NCI-H1048 (cell line): ENCODE measurements at regions not wholly inside any gene's neighbourhood (a gene's known extent, or its start where the extent isn't known, plus 50 kb on each side); places are given as distances from the start of the nearest gene placed in this dataset.
"Not testable (repeated sequence)": the region's sequence is repeated elsewhere in the genome, so short reads cannot be mapped to it uniquely, and the experiment has no call there.

Source experiments
- DNase-seq: peaks from one replicate; lab custom pipeline; 2025; lab: John Stamatoyannopoulos, UW

DNA sequence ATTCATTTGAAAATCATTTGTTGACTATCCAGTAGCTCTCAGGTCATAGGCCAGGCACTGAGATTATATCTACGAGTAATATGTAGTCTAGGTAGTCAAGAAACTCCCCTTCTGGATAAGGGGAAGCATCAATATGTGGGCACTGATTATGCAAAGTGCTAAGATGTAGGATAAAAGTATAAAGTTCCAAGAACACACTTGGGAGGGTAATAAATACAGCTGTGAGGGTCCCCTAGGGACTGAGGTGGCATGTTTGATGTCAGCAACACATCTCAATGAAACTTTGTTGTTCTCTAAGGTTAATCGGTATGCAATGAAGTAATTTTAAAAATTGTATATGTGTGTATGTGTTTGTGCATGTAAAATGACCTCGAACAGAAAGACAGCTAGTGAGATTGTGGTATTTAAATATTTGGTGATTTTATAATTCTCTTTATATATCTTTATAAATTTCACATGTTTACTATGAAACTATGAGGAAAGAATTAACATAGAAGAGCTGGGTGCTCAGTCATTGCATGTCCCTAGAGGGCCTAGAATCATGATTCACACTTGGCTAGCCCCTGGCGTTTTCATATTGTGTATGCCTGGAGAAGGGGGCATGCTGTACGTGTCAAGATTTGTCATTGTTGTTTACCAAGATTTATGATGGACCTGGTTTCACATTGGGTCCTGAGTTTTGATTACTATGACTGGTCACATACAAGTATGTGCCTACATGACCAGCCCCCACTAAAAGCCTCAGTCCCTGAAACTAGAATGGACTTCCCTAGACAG, 140.1 kb upstream of the DUSP10 start:
- no peak for DNase-seq

DNA sequence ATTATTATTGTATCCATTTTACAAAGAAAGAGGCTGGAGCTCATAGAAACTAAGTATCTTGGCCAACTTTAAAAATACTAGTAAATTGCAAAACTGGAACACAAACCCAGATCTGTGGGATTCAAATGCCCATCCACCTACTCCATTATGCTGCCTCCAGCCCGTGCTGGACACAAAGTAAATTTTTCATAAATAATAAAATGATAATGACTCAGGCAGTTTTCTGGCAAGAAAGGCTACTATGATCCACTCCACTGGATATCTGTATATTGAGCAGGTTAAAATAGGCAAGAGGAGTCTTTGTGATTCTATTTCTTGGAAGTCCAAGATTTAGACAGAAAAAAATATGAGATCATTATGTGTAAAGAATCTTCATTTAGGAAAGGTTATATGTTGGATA, 138.3 kb upstream of the DUSP10 start:
- DNase-seq, result no peak

DNA sequence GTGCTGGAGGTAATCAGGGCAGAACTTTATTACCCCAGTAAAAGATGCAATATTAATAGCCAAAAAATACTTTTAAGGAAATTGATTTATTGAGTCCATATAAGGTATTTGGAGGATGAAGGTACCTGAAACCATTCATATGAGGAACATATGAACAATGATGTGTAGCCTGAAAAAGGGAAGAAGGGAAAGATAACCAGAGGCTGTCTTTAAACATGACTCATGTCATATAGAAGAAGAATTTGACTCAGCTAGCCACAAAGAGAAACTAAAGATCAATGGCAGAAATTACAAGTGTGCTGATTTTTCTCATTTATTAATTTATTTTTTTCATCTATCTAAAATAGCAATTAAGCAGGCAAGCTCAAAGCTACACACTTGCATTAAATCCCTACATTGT, 136.2 kb upstream of the DUSP10 start:
- no peak for DNase-seq

DNA sequence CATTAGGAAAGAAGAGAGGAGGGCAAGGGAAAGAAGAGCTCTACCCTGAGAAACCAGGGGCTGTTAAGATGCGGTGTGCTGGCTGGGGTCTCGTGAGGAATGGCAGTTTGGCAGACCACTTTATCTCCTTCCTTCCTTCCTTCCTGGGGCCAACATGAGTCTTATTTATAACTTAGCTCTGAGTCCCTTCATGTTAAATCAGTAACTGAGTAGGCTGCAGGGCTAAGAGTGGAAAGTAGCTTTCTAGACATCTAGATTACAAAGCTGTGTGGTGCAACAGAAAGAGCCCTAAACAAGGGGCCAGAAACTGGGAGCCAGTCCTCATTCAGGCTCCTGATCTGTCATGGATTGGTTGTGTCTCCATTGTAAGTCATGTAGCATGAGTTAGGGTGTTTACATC, 135.4 kb upstream of the DUSP10 start:
- DNase-seq, result no peak

DNA sequence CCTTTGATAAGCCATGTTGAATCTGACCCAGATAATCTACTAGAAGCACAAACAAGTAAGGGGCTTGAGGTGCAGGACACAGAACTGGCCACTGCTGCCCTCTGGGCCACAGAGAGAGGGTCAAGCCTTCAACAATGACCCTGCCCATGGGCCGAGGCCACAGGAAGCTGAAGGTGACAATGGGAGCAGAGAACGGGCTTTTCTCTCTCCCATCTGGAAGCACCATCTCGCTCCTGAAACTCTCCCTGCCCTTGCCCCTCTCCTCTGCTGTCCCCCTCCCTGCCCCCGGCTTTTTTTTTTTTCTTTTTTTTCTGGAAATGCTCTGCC, 133.1 kb upstream of the DUSP10 start:
- DNase-seq, result no peak

DNA sequence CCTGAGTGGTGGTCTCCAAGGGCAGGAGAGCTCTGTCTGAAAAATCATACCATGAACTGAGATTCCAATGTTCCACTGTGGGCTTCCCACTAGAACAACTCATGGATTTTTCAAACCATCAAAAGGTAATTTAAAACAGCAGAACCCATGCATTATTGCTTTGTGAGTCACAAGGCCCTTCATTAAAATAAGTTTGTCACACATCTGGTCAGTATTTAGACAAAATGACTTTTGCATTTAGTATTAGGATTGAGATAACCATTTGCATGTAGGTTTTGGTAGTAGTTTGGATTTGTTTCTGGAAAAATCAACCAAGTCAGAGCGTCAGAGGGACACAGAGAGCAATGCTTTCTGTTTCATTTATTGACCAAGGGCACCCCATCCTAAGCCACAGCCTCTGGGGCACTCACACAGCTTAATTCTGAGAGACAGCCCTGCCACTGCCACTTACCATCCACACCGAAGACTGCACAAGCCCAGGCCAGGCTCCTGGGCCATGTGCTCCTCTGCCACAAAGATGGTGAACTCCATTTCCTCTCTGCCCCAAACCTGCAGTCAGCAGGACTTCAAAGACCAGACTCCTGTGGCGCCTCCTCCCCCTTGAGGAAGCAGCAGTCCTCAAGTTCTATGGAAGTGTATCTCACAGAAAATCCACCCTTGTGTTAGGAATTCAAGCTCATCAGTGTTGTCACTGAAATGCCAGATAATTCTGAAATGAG, 132.6 kb upstream of the DUSP10 start:
- DNase-seq, result no peak

DNA sequence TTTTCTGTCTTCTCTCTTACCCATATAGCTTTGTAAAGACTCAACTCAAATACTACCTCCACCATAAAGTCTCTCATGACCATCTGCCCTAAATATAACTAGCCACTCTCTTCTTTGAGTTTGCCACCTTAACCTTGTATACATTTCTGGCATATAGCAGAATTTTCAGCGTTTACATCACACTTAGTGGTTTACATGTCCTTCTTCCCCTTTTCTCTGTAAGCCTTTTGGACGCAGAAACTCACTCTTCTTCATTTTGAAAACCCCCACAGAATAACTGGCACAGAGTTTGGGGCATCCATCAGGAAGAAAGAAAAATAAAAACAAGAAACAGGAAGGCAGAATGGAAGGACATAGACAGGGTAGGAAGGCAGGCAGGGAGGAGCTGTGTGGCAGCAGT, 131.8 kb upstream of the DUSP10 start:
- no peak for DNase-seq

DNA sequence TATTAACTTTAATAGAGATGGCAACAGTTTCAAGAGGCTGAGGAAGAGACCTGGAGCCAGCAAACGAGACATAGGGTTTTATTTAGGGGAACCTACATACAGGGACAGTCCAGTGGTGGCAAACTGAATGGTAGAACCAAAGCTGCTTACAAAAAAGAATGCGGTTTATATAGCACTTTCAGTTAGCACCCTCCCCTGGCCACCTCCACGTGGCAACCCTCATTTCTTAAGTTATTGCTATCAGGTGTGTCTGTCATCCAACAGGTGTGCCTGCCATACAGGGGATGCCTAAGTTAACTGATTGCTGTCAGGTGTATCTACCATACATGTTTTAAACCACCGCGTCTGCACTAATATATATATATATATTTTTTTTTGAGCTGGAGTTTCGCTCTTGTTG, 129.2 kb upstream of the DUSP10 start:
- no peak for DNase-seq

DNA sequence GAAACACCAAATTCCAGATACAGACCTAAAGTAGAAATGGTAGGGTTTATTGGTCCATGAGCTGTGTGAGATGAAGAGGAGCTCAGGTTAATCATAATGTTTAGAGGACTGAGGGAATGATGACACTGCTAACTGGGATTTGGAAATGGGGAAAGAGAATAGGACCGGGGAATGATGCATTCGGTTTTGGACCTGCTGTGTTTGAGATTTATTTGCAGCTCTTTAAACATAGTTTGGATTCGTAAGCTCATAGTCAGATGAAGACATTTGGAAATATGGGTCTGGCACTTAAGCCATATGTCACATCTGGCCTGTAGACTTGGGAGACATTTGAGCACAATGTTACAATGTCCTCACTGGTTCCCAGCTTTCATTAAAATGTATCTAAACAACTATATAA, 127.9 kb upstream of the DUSP10 start:
- DNase-seq, result no peak

DNA sequence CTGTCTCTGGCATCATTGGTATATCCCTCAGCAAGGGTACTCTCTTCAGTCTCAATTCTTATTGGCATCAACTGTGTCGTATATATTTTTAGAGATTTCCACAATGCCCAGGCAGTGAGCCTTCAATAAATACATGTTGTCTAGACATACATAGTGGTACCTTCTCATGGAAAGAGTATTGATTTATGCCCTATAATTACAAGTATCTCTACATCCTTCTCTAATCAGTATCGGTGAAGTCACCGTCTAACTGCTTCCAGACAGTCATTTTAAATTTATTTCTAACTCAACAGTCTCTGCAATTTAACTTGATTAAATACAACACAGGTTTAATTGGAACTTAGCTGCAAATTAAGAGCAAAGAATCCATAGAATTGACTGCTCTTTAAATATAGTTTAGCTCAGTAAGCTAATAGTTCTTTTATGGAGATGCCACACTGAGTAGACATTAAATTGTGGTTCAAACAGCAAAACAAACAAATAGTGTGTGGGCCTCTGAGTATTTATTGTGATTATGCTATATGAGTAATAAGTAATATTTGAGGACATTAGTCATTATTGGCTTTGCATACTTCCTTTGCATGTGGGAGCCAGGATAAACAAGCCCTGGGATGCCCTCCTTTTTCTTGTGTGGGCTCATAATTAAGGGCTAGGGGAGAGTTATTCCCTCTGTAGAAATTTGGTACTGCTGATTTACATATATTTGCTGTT, 126.9 kb upstream of the DUSP10 start:
- DNase-seq, result no peak

DNA sequence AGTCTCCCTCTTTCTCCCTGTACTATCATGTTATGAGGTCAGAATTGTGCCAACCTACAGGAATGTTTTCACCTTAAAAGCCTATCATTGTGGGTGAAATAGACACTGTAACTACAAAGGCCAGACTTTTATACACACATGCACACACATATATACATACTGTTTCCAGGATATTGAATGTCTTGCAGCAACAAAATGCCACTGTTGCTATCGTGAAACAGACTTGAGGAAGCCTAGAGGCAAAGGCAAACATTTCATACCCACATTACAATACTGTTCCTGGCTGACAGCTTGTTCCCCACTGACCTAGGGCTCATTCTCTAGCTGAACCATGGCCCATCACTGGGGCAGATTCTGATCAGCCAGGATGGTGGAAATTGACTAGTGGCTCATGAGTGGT, 125.1 kb upstream of the DUSP10 start:
- no peak for DNase-seq

DNA sequence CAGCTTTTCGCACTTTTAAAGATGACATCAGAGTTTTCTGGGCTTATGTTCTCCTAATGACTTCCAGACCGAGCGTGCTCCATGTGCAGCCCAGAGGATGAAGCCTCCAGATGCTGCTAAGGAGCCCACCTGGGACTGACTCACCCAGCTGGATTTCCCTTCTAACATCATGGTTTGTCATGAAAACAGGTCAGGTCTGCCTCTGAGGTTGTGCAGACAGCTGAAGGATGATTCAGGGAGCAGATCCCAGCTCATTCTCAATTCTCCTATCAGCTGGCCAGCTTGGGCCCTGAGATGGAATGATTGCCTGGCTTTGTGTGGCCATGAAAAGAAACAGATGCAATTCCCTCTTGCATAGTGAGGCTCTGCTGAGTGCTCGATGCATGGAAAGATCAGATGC, 123.9 kb upstream of the DUSP10 start:
- DNase-seq, result no peak

DNA sequence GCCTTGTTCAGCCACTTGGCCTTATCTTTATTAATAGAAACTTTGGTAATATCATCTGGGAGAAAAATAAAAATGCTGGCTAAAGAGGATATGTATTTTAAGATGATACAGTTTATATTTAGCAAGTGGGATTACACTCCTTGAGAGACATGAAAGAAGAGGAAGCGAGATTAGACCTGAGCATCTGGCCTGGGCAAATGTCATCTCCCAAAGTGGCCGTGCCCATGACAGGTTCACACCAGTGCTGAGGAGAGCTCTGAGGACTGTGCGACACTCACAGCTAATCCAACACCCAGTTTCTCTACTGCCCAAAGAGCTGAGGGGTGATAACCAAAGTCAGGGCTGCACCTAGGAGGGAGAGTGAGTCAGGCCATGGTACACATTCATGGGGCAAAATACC, 121.7 kb upstream of the DUSP10 start:
- no peak for DNase-seq

DNA sequence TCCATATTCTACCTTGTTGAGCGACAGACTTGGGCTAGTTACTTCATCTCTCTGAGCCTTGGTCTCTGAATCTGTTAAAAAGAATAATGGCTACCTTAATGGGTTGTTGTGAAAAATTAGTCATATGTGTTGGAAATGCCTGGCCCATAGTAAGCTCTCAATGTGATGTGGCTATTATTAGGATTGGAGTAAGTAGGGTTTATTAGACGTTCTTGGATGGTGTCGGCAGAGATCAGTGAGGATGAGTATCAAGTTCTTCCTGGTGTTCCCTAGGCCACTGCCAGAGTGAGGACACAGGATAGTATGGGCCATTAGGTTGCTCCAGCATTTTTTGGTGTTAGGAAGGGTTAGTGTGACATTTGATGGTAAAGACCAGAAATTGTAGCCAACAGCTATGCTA, 121.1 kb upstream of the DUSP10 start:
- no peak for DNase-seq

DNA sequence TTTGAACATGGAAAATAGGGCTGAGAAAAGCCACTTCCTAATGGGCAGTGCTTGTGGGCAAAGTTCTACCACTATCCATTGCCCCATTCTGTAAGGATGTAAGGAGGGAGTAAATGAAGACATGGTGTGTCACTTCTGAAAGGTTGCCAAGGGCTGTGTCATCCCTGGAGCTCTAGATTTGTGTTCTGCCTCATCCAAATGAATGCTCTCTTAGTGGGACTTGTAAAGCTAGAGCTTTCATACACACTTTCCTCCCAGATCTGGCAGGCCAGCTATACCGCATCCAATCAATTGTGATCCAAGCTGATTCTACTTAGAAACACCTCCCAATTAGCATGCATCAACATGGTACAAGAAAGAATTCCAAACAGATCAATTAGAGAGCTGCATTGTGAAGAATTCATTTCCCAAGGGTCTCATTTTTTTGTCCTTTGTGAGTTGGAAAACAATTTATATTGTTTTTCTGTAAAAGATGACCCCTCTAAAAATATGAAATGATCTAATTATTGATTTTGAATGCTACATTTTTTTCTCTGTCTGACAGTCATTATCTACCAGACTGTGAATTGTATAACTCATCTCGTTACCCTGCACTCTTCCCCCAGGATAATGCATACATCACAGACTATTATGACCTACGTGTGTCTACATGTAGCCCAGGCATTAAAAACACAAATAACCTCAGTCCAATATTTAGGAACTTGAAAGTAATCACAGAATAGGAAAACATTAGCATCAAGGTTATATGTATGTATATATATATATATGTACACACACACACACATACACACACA, 117.1 kb upstream of the DUSP10 start:
- no peak for DNase-seq

DNA sequence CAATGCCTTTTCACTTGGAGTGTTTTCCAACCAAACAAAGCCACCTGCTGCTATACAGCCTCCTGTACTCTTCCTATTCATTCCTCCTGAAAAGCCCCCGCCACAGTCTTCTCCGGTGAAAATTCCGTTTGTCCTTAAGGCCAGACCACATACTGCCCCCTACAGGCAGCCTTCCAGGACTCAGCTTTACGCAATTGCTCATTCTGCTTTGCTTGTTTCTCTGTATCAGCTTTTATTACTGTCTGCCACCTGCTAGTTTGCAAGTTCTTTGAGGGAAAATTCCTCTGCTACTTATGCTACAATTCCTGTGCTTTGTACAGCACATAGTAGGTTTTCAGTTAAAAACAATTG, 115.2 kb upstream of the DUSP10 start:
- DNase-seq, result not testable (repeated sequence)

DNA sequence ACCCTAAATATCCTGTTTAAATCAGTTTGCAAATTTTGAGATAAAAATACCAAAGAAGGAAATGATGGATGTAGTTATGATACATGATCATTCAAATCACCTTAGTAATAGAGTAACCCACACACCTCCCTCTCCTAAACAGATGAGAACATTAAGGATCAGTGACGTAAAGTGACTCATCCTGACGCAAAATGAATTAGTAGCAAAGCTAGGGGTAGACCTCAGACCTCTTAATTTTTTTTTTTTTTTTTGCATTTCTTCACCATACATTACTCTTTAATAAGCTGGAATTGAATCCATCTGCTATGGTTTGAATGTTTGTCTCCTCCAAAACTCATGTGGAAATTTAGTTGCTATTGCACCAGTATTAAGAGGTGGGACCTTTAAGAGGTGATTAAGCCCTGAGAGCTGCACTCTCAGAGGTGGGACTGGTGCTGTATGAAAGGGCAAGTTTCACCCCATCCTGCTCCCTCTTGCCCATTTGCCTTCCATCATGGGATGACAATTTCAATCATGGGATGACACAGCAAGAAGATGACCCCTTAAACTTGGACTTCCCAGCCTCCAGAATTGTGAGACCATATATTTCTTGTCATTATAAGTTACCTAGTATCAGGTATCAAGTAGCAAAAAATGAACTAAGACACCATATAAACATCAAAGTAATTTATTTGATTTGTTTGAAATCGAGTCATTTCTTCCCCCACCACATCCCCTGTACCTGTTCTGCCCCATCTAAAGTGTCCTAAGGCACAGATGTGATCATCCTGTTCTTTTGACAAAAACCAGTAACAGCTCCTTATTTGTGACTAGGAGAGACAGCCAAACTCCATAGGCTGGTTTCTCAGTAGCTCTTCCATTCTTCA, 114.6 kb upstream of the DUSP10 start:
- no peak for DNase-seq

DNA sequence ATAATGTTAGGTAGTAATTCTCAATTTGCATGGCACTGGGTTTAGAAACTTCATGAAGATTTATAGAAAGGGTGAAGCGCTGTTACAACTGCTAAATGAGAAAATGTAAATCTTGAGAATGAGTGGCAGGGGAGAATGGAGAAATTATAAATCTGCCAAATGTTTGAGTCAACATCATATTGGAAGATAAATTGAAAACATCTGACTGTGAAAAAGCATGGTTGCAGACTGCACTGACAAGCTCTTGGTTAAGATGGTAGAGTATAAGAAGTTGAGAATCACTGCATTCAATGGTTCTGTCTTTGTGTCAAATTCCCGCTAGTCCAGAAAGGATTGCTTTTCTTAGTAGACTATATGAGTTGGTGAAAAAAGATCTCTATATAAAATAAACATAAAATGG, 113.3 kb upstream of the DUSP10 start:
- no peak for DNase-seq

DNA sequence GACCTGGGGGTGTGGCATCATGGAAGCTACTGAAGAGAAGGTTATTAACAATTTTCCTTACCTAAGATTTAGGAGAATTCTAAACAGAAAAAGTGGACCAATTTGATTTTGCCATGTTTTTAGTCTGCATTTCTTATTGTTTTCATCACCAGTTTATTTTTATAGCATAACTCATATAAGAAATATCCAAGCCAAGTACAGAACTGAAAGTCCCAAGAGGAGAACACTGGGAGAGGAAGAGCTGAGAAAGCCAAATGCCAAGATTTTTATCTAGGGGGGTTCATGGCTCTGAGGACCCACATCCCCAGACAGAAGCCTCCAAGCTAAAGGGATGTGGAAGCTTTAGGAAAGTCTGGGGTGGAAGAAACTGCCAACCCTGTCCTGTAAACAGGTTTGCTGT, 109.4 kb upstream of the DUSP10 start:
- no peak for DNase-seq

DNA sequence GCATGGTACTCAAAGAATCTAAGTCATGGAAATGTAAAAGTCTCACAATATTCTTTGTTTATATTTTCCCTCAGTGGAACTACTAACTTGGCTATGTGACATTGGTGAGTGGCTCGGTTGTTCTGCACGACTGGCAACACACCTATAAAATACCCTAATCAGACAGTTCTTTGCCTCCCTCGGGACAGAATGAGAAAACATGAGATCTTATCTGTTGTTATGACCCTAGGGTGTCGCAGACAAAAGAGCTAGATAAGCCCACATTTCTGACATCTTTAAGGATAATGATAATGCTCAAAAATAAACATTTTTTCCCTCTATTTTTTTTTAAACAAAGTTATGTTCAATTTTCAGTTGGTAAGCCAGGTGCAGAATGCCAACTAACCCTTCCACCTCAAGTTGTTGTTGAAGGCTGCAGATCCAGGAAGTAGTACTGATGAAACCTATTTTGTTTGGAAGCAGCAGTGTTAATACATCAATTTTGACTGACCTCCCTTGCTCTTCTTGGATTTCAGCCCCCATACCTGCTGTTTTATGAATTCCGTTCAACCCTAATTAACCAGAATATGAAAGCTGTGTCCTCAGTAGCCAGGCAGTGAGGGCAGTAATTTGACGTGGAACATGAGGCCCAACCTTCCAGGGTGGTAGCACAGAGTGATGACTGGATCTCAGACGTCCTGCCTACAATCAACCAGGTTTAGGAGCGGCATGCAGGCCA, 108.7 kb upstream of the DUSP10 start:
- no peak for DNase-seq

DNA sequence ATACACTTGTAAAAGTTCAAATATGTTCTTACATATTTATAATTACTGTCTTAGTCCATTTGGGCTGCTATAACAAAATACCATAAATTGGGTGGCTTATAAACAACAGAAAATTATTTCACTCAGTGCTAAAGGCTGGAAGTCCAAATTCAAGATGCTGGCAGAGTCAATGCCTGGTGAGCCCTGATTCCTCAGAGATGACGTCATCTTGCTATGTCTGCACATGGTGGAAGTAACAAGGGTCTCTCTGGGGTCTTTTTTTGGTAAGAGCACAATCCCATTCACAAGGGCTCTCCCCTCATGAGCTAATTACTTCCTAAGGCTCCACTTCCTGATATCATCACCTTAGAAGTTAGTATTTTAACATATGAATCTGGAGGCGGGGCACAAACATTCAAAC, 108.0 kb upstream of the DUSP10 start:
- no peak for DNase-seq
